ENCODE measurements at regions not wholly inside any gene's neighbourhood (a gene's known extent, or its start where the extent isn't known, plus 50 kb on each side); places are given as distances from the start of the nearest gene placed in this dataset.

- DNase-seq (ENCODE audit: low read depth in 2 of 2) = no peak
These were observed 89.8 kb upstream of the NEUROD1 start for GRCh38 chr2:181770150-181770549.

GRCh38 chr2:181771356-181771755 lies 91.0 kb upstream of the NEUROD1 start:
- DNase-seq (ENCODE audit: low read depth in 2 of 2) = no peak

- DNase-seq (ENCODE audit: low read depth in 2 of 2) = no peak
These were observed 92.0 kb upstream of the NEUROD1 start for GRCh38 chr2:181772334-181772733.

GRCh38 chr2:181772777-181773176 lies 92.5 kb upstream of the NEUROD1 start:
- DNase-seq (ENCODE audit: low read depth in 2 of 2) = no peak

GRCh38 chr2:181774685-181775084 lies 94.4 kb upstream of the NEUROD1 start:
- DNase-seq (ENCODE audit: low read depth in 2 of 2) = no peak

GRCh38 chr2:181776336-181776735 lies 96.0 kb upstream of the NEUROD1 start:
- DNase-seq (ENCODE audit: low read depth in 2 of 2) = no peak

GRCh38 chr2:181777734-181778133 lies 97.4 kb upstream of the NEUROD1 start:
- DNase-seq (ENCODE audit: low read depth in 2 of 2) = no peak

- DNase-seq (ENCODE audit: low read depth in 2 of 2) = no peak
These were observed 98.4 kb upstream of the NEUROD1 start for GRCh38 chr2:181778621-181779201.

GRCh38 chr2:181779288-181780021 lies 99.1 kb upstream of the NEUROD1 start:
- no peak for DNase-seq (ENCODE audit: low read depth in 2 of 2)

GRCh38 chr2:181780047-181780651 lies 99.8 kb upstream of the NEUROD1 start:
- DNase-seq (ENCODE audit: low read depth in 2 of 2) = no peak

- DNase-seq (ENCODE audit: low read depth in 2 of 2) = no peak
These were observed 100.3 kb upstream of the NEUROD1 start for GRCh38 chr2:181780657-181781056.

- no peak for DNase-seq (ENCODE audit: low read depth in 2 of 2)
These were observed 100.9 kb upstream of the NEUROD1 start for GRCh38 chr2:181781078-181781786.

GRCh38 chr2:181782660-181783059 lies 102.3 kb upstream of the NEUROD1 start:
- DNase-seq (ENCODE audit: low read depth in 2 of 2) = no peak

- DNase-seq (ENCODE audit: low read depth in 2 of 2) = no peak
These were observed 104.2 kb upstream of the NEUROD1 start for GRCh38 chr2:181784556-181784955.

- no peak for DNase-seq (ENCODE audit: low read depth in 2 of 2)
These were observed 105.5 kb upstream of the NEUROD1 start for GRCh38 chr2:181785691-181786344.

- no peak for DNase-seq (ENCODE audit: low read depth in 2 of 2)
These were observed 104.9 kb upstream of the ITPRID2 start for GRCh38 chr2:181786371-181787228.

GRCh38 chr2:181787310-181788048 lies 104.1 kb upstream of the ITPRID2 start:
- no peak for DNase-seq (ENCODE audit: low read depth in 2 of 2)

- DNase-seq (ENCODE audit: low read depth in 2 of 2) = no peak
These were observed 102.5 kb upstream of the ITPRID2 start for GRCh38 chr2:181788897-181789555.

GRCh38 chr2:181789827-181790448 lies 101.6 kb upstream of the ITPRID2 start:
- DNase-seq (ENCODE audit: low read depth in 2 of 2) = no peak

All from stimulated activated CD4-positive, alpha-beta T cell treated with anti-CD3 and anti-CD28 coated beads, Interleukin-12 subunit alpha, Interleukin-12 subunit beta, amount 100 ng/mL, for 24 hours (primary cell).